ENCODE measurements at regions not wholly inside any gene's neighbourhood (a gene's known extent, or its start where the extent isn't known, plus 50 kb on each side); places are given as distances from the start of the nearest gene placed in this dataset.

GRCh38 chr6:133055441-133055966 lies 185.7 kb upstream of the EYA4 start:
- no peak for TF ChIP-seq CTCF (IDR thresholded peaks at IDR 0.05; ENCODE audit: borderline replicate concordance, insufficient read depth, low read depth, low read length)
- H3K4me3 ChIP-seq (ENCODE audit: low read depth, low read length) = no peak overlapping the region

- no peak for TF ChIP-seq CTCF (IDR thresholded peaks at IDR 0.05; ENCODE audit: borderline replicate concordance, insufficient read depth, low read depth, low read length)
- H3K4me3 ChIP-seq (ENCODE audit: low read depth, low read length) = no peak overlapping the region
These were observed 183.8 kb upstream of the EYA4 start for GRCh38 chr6:133057352-133057751.

GRCh38 chr6:133062077-133062476 lies 179.1 kb upstream of the EYA4 start:
- no peak for TF ChIP-seq CTCF (IDR thresholded peaks at IDR 0.05; ENCODE audit: borderline replicate concordance, insufficient read depth, low read depth, low read length)
- no peak overlapping the region for H3K4me3 ChIP-seq (ENCODE audit: low read depth, low read length)

GRCh38 chr6:133062696-133063306 lies 178.4 kb upstream of the EYA4 start:
- no peak for TF ChIP-seq CTCF (IDR thresholded peaks at IDR 0.05; ENCODE audit: borderline replicate concordance, insufficient read depth, low read depth, low read length)
- H3K4me3 ChIP-seq (ENCODE audit: low read depth, low read length) = no peak overlapping the region

GRCh38 chr6:133067960-133068359 lies 173.2 kb upstream of the EYA4 start:
- no peak overlapping the region for H3K4me3 ChIP-seq (ENCODE audit: low read depth, low read length)
- no peak for TF ChIP-seq CTCF (IDR thresholded peaks at IDR 0.05; ENCODE audit: borderline replicate concordance, insufficient read depth, low read depth, low read length)

DNA sequence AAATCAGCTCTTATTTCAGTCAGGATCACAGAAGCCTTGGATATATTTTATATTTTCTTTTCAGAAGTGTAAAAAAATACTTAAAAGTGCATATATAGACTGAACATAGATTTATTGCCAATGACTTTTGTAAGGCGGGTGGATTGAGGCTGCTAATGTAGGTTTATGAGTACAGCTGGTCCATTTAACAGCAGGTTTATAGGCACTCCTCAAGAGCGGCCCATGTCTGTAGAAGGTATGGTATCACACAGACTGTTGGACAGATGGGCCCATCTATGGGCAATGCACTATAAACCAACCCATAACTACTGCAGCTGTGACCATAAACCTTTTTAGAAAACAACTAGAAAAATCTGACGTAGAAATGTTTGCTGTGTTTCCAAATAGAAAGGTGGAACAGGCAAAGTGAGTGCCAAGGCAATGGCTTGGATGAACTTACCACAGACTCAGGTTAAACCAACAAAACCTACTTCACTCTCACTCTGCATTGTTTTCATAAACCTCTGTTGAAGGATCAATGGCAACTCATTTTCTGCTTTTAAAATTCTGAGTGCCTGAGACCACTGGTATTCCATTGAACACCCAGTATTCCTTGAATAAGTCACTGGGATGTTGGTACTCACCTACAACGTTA lies 170.6 kb upstream of the EYA4 start:
- H3K4me3 ChIP-seq (ENCODE audit: low read depth, low read length) = no peak overlapping the region
- no peak for TF ChIP-seq CTCF (IDR thresholded peaks at IDR 0.05; ENCODE audit: borderline replicate concordance, insufficient read depth, low read depth, low read length)

DNA sequence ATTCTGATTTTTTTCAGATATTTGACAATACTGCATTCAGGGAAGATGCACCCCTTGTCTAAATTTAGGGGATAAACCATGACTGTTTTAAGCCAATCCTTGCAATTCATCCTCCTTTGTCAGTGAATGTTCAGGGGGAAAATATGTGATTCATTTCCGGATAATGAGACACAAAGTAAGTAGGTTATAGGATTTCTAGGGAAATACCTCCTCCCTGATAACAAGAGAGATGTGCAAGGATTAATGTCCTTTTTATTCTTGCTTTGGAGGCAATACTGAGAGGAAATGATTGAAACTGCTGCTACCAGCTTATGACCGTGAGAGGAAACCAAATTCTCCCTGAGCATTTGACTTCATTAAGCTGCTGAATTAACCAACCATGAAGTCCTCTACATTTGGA lies 161.3 kb upstream of the EYA4 start:
- H3K4me3 ChIP-seq (ENCODE audit: low read depth, low read length) = no peak overlapping the region
- no peak for TF ChIP-seq CTCF (IDR thresholded peaks at IDR 0.05; ENCODE audit: borderline replicate concordance, insufficient read depth, low read depth, low read length)

Data from GM12875 (cell line).